ENCODE measurements at regions not wholly inside any gene's neighbourhood (a gene's known extent, or its start where the extent isn't known, plus 50 kb on each side); places are given as distances from the start of the nearest gene placed in this dataset.

DNA sequence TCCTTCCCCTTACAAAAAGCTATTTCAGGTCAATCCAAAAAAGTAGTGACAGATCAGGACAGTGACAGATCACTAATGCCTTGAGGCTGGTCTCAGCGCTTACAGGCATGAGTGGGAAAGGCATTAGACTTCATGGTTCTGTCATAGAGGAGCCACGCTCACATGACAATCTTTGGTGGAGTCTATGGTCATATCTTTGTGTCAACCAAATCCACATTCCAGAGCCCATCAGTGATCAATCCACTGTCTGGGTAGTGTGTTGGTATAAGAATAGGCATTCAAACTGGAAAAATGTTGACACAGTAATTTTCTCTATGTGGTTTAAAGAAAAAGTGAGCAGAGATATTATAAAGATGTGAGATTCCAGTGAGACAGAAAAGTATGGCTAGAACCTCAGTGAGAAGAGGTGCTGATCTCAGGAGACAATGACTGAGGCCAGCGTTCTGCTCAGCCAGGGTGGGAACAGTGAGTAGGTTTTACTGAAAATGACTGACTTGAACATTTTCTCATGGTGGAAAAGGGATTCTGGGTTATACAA lies 215.0 kb downstream of the IRS1 start (continued):
- TF ChIP-seq, protein P1, sequence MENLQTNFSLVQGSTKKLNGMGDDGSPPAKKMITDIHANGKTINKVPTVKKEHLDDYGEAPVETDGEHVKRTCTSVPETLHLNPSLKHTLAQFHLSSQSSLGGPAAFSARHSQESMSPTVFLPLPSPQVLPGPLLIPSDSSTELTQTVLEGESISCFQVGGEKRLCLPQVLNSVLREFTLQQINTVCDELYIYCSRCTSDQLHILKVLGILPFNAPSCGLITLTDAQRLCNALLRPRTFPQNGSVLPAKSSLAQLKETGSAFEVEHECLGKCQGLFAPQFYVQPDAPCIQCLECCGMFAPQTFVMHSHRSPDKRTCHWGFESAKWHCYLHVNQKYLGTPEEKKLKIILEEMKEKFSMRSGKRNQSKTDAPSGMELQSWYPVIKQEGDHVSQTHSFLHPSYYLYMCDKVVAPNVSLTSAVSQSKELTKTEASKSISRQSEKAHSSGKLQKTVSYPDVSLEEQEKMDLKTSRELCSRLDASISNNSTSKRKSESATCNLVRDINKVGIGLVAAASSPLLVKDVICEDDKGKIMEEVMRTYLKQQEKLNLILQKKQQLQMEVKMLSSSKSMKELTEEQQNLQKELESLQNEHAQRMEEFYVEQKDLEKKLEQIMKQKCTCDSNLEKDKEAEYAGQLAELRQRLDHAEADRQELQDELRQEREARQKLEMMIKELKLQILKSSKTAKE (CRISPR knock-in tag; IDR thresholded peaks at IDR 0.05; ENCODE audit: borderline replicate concordance) = no peak
- TF ChIP-seq ZNF777 (CRISPR knock-in tag; IDR thresholded peaks at IDR 0.05) (no peak), ZNF652 (CRISPR knock-in tag; IDR thresholded peaks at IDR 0.05; ENCODE audit: borderline replicate concordance, low read depth) (no peak), ZNF7 (CRISPR knock-in tag; IDR thresholded peaks at IDR 0.05) (no peak), CHCHD3 (CRISPR knock-in tag; IDR thresholded peaks at IDR 0.05) (no peak), ZNF17 (CRISPR knock-in tag; IDR thresholded peaks at IDR 0.05) (no peak), ZNF614 (CRISPR knock-in tag; IDR thresholded peaks at IDR 0.05; ENCODE audit: borderline replicate concordance) (0 out of 2 replicates have a peak, but pooled peaks have one; percentile 10), NR1H2 (CRISPR knock-in tag; IDR thresholded peaks at IDR 0.05; ENCODE audit: borderline replicate concordance, low read depth) (no peak), NFKBIZ (CRISPR knock-in tag; IDR thresholded peaks at IDR 0.05) (no peak), KAT7 (CRISPR knock-in tag; IDR thresholded peaks at IDR 0.05; ENCODE audit: borderline replicate concordance) (peak; percentile 62; the same call in 1 of the 2 replicates), ZNF138 (CRISPR knock-in tag; IDR thresholded peaks at IDR 0.05; ENCODE audit: low read depth) (no peak), GATAD2A (CRISPR knock-in tag; IDR thresholded peaks at IDR 0.05) (no peak), NR3C1 (CRISPR knock-in tag; IDR thresholded peaks at IDR 0.05) (no peak), MAF1 (CRISPR knock-in tag; IDR thresholded peaks at IDR 0.05; ENCODE audit: borderline replicate concordance) (no peak), SRSF9 (IDR thresholded peaks at IDR 0.05; ENCODE audit: borderline replicate concordance, insufficient read depth, low read depth, low read length, poor library complexity, severe bottlenecking) (no peak)
- TF ChIP-seq, protein P2, sequence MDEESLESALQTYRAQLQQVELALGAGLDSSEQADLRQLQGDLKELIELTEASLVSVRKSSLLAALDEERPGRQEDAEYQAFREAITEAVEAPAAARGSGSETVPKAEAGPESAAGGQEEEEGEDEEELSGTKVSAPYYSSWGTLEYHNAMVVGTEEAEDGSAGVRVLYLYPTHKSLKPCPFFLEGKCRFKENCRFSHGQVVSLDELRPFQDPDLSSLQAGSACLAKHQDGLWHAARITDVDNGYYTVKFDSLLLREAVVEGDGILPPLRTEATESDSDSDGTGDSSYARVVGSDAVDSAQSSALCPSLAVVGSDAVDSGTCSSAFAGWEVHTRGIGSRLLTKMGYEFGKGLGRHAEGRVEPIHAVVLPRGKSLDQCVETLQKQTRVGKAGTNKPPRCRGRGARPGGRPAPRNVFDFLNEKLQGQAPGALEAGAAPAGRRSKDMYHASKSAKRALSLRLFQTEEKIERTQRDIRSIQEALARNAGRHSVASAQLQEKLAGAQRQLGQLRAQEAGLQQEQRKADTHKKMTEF (CRISPR knock-in tag; IDR thresholded peaks at IDR 0.05) = no peak
- TF ChIP-seq, protein P3, sequence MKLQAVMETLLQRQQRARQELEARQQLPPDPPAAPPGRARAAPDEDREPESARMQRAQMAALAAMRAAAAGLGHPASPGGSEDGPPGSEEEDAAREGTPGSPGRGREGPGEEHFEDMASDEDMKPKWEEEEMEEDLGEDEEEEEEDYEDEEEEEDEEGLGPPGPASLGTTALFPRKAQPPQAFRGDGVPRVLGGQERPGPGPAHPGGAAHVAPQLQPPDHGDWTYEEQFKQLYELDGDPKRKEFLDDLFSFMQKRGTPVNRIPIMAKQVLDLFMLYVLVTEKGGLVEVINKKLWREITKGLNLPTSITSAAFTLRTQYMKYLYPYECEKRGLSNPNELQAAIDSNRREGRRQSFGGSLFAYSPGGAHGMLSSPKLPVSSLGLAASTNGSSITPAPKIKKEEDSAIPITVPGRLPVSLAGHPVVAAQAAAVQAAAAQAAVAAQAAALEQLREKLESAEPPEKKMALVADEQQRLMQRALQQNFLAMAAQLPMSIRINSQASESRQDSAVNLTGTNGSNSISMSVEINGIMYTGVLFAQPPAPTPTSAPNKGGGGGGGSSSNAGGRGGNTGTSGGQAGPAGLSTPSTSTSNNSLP (IDR thresholded peaks at IDR 0.05; ENCODE audit: low read depth, low read length) = no peak
